Activated T-helper 17 cell treated with anti-CD3 and anti-CD28 coated beads, Interleukin-2, amount 50 U/mL, for 72 hours (primary cell): ENCODE measurements at regions not wholly inside any gene's neighbourhood (a gene's known extent, or its start where the extent isn't known, plus 50 kb on each side); places are given as distances from the start of the nearest gene placed in this dataset.

Experiments used
- ATAC-seq: fragments of 150-1000 bp; cut with Tn5 transposase; replicated peaks from 2 replicates; pipeline ENCODE4 v1.10.0; 2021; ENCODE audit warnings: mild to moderate bottlenecking, moderate library complexity
- H3K27ac Mint-ChIP-seq: one replicate; pipeline ENCODE4 v1.8.0; 2022; ENCODE audit warnings: mixed read lengths
- H3K27me3 Mint-ChIP-seq: one replicate; pipeline ENCODE4 v1.8.0; 2022; ENCODE audit warnings: mixed read lengths
- H3K36me3 Mint-ChIP-seq: one replicate; pipeline ENCODE4 v1.8.0; 2022; ENCODE audit warnings: low read depth, mild to moderate bottlenecking, mixed read lengths
- H3K4me1 Mint-ChIP-seq: one replicate; pipeline ENCODE4 v1.8.0; 2022; ENCODE audit warnings: mixed read lengths
- H3K4me3 Mint-ChIP-seq: one replicate; pipeline ENCODE4 v1.8.0; 2022; ENCODE audit warnings: mild to moderate bottlenecking, mixed read lengths
- H3K9me3 Mint-ChIP-seq: one replicate; pipeline ENCODE4 v1.8.0; 2022; ENCODE audit warnings: mixed read lengths

DNA sequence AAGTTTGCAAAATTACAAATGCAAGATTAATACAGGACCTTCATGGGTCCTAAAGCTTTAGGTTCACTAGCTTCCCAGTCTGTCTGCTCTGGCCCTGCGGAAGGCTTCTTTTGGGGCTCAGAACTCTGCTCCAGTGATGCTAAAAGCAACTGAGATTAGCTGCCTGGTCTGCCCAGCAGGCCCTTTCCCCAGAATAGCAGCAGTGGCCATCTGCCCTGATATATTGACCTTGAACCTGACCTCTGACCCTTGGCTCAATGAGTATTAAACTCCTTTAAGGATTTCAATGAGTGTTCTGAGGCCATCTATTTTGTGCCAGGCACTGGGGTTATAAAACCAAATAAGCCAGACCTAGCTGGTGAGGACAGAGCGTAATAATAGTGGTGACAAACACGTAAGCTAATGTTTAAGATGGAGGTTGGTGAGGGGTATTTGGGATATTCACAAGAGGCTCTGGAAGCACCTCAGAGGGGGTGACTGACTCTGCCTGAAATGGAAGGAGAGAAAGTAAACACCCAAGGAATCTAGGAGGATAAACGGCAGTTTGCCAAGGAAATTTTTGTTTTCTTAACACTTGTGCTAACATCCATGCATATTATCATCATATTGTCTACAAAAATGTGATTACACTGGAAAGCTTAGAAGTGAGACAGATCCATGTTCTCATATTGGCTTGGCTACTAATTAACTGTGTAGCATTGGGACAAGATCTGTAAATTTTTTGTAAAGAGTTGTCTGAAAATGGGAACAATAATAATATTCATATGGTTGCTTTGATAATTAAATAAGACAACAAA, 50.4 kb upstream of the LCLAT1 start:
- H3K36me3 Mint-ChIP-seq, result no peaks in the 10 kb centered on the region
- H3K27me3 Mint-ChIP-seq, result no peaks in the 10 kb centered on the region
- H3K27ac Mint-ChIP-seq, result no peak overlapping the region
- H3K9me3 Mint-ChIP-seq, result no peaks in the 10 kb centered on the region
- ATAC-seq, result no peak
- H3K4me1 Mint-ChIP-seq, result no peaks in the 10 kb centered on the region
- H3K4me3 Mint-ChIP-seq, result no peak overlapping the region
